Coronary artery (tissue), 2 donors: ENCODE measurements at regions not wholly inside any gene's neighbourhood (a gene's known extent, or its start where the extent isn't known, plus 50 kb on each side); places are given as distances from the start of the nearest gene placed in this dataset.

Experiments
- DNase-seq: peaks from one replicate; pipeline ENCODE4 v3.0.0-alpha.2; 2017; ENCODE audit warnings: low spot score
- H3K27ac ChIP-seq, 2 donors: fragments of 200-600 bp; sonication (generic); one replicate each; pipeline ENCODE4 v1.5.1; 2016 to 2019
- H3K4me3 ChIP-seq: fragments of 200-600 bp; sonication (generic); 2 replicates; pipeline ENCODE4 v1.5.1; 2016; ENCODE audit warnings: mild to moderate bottlenecking, moderate library complexity
- TF ChIP-seq, protein P1 (sequence below): fragments of 200-600 bp; sonication (generic); IDR thresholded peaks from one replicate; pipeline ENCODE4 v1.5.1; 2019; ENCODE audit warnings: antibody characterized with exemption

DNA sequence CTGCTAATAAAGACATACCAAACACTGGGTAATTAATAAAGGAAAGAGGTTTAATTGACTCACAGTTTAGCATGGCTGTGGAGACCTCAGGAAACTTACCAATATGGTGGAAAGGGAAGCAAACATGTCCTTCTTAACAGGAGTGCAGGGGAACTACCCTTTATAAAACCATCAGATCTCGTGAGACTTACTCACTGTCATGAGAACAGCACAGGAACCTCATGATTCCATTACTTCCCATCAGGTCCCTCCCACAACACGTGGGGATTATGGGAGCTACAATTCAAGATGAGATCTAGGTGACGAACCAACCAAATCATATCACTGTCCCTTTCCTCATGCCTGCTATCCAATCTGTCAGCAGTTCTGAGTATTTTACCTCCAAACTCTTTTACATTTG lies 586.7 kb downstream of the TDRD15 start:
- TF ChIP-seq, protein P1, sequence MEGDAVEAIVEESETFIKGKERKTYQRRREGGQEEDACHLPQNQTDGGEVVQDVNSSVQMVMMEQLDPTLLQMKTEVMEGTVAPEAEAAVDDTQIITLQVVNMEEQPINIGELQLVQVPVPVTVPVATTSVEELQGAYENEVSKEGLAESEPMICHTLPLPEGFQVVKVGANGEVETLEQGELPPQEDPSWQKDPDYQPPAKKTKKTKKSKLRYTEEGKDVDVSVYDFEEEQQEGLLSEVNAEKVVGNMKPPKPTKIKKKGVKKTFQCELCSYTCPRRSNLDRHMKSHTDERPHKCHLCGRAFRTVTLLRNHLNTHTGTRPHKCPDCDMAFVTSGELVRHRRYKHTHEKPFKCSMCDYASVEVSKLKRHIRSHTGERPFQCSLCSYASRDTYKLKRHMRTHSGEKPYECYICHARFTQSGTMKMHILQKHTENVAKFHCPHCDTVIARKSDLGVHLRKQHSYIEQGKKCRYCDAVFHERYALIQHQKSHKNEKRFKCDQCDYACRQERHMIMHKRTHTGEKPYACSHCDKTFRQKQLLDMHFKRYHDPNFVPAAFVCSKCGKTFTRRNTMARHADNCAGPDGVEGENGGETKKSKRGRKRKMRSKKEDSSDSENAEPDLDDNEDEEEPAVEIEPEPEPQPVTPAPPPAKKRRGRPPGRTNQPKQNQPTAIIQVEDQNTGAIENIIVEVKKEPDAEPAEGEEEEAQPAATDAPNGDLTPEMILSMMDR, result no peak
- H3K4me3 ChIP-seq, result no peak overlapping the region
- H3K27ac ChIP-seq, result no peak overlapping the region
- DNase-seq, result no peak

DNA sequence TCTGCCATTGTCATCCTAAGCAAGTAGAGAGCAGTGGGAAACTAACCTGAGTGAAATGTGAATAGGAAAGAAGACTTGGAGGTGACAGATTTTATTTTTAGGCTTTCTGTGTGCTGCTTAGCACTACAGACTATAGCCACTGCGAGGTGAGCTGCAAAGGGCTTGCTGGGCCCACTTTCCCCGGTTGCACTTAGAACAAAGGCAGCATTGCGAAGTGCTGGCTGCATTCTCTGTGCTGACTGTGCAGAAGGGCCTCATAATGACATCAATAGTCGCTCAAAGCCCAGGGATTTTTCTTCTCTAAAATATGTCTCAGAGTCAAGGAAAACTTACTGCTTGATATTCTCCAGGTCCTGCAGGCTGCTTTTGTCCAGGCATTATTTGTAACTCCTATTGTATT lies 592.1 kb downstream of the TDRD15 start:
- DNase-seq, result no peak
- Histone ChIP-seq H3K4me3 (no peak overlapping the region), H3K27ac (no peak overlapping the region)
- TF ChIP-seq, protein P1, result no peak

DNA sequence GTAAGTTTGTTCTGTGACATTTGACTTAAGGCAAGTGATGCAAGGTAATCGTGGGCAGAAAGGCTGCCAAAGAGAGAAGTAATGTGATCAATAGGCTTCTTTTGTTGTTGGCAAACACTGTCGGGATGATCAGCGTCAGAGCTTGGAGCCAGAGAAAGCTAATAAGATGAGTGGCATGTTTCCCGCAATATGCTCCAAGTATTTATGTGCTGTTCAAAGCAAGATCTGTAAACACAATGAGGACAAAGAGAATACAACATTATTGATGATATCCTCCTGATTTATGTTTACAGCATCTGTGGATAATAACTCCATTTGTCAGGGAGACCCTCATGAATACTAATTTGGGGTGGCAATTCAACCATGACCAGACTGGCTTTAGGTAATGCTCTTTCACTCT lies 603.3 kb downstream of the TDRD15 start:
- no peak for DNase-seq
- Histone ChIP-seq H3K4me3 (no peak overlapping the region), H3K27ac (no peak overlapping the region)
- TF ChIP-seq, protein P1, result no peak

DNA sequence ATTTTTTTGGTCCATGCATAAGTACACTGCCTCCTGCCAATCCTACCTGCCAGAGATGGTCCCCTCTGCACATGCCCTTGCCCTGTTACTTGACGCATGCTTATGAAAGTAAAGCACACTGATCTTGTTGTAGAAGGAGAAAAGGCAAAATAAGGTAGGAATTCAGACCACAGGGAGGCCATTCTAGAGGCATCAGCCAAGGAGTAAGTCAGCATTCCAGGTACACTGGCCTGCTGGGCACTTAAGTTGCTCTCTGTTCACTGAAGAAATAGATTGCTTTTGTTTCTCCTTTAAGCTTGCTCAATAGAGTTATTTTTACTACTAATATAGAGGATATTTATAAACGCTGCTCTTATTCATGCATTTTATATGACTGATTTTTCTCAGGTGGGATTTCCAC lies 604.4 kb downstream of the TDRD15 start:
- Histone ChIP-seq H3K27ac (no peak overlapping the region), H3K4me3 (no peak overlapping the region)
- no peak for DNase-seq
- TF ChIP-seq, protein P1, result no peak

DNA sequence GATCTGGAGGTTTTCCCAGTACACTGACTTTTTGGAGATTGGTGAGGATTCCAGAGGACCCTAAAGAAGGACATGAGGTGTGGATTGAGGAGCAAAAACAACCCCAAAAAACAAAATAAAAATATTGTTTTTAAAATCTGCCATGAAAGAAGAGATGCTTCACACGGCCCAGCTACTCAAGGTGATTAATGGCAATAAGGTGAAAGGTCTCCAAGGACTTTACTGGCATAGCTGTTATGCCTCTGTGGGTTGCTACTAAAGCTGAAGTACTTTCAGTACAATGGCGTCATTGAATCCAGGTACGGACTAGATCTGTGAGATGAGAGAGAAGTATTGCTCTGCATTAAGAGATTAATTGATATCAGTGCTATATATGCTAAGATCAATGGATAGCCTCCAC lies 606.4 kb downstream of the TDRD15 start:
- no peak overlapping the region for H3K27ac ChIP-seq
- no peak for DNase-seq
- TF ChIP-seq, protein P1, result no peak
- H3K4me3 ChIP-seq, result no peak overlapping the region

DNA sequence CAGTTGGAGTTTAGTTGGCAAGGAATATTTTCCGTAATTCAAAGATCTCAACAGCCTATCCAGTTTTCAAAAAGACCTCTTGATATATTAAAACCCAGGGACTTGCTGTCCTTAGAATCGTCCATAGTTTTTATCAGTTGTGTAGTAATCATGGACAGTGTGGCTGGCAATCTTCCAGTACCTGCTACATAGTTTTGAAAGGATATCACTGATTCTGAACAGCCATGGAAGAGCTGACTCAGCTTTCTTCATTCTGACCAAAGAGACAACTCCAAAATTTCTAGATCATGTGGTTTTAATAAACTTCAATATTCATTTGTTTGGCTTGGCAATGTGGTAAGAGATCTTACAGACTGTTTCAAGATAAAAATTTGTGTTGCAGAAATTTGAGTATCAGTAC lies 616.7 kb downstream of the TDRD15 start:
- TF ChIP-seq, protein P1, result no peak
- no peak overlapping the region for H3K27ac ChIP-seq
- no peak overlapping the region for H3K4me3 ChIP-seq
- DNase-seq, result no peak

DNA sequence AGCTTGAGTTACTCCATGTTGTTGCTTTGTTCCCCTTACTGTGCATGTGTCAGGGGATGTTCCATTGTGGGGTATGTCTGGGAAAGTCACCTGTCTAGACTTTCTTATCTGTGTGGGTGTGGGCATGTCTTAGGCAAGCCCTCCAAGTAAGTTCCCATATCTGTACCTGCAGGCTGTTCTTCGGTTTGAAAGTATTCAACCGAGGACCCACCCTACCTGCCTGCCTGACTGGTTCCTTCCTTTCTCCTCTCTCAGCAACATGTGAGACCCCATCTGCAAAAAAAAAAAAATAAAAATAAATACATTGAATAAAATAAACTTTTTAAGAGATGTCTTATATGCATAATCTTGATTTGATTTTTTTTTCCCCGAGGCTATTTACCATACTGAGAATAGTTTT lies 622.7 kb downstream of the TDRD15 start:
- Histone ChIP-seq H3K27ac (no peak overlapping the region), H3K4me3 (no peak overlapping the region)
- no peak for DNase-seq
- TF ChIP-seq, protein P1, result no peak
